GM12878 (cell line): ENCODE measurements at regions not wholly inside any gene's neighbourhood (a gene's known extent, or its start where the extent isn't known, plus 50 kb on each side); places are given as distances from the start of the nearest gene placed in this dataset.

Experiments
- EED ChIP-seq: sonication (generic); IDR thresholded peaks from 2 replicates; pipeline ENCODE4 v1.6.1; 2016; ENCODE audit warnings: antibody characterized with exemption, low read depth
- SMC3 ChIP-seq: IDR thresholded peaks from 2 replicates; pipeline ENCODE4 v1.6.1; 2011; ENCODE audit warnings: low read length, improper control_type of control experiment, borderline replicate concordance
- SREBF1 ChIP-seq: IDR thresholded peaks from 2 replicates; pipeline ENCODE4 v1.6.1; 2012; ENCODE audit warnings: mild to moderate bottlenecking, low read length
- ZNF274 ChIP-seq: IDR thresholded peaks from one replicate; pipeline ENCODE4 v1.8.0; 2011; ENCODE audit not compliant: insufficient read length, insufficient read depth
- TF ChIP-seq, protein P1 (sequence below), 3 experiments: IDR thresholded peaks in 2 of 3; conservative IDR thresholded peaks in 1 of 3; 2 replicates each; pipeline ENCODE4 v1.5.1; 2011; ENCODE audit warnings: low read depth in 3 of 3, low read length in 3 of 3, mild to moderate bottlenecking in 3 of 3, control low read depth in 2 of 3, moderate library complexity in 2 of 3, inconsistent platforms in 1 of 3, mixed read lengths in 1 of 3; ENCODE audit not compliant: control insufficient read depth in 2 of 3, insufficient read depth in 1 of 3; ENCODE audit errors: extremely low read depth in 1 of 3
- TF ChIP-seq, protein P2 (sequence below): fragments of 150-350 bp; IDR thresholded peaks from 2 replicates; pipeline ENCODE4 v1.6.1; 2016; ENCODE audit warnings: low read depth, low read length

DNA sequence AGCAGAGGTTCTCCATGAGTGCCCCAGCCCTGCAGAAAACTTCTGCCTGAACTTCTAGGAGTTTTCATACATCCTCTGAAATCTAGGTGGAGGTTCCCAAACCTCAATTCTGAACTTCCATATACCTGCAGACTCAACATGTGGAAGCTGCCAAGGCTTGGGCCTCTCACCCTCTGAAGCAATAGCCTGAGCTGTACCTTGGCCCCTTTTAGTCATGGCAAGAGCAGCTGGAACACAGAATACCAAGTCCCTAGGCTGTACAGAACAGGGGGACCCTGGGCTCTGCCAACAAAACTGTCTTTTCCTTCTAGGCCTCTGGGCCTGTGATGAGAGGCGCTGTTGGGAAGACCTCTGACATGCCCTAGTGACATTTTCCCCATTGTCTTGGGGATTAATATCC lies 494.3 kb upstream of the FOXG1 start:
- TF ChIP-seq SMC3 (no peak), EED (no peak), SREBF1 (no peak), ZNF274 (no peak)
- TF ChIP-seq, protein P1, sequence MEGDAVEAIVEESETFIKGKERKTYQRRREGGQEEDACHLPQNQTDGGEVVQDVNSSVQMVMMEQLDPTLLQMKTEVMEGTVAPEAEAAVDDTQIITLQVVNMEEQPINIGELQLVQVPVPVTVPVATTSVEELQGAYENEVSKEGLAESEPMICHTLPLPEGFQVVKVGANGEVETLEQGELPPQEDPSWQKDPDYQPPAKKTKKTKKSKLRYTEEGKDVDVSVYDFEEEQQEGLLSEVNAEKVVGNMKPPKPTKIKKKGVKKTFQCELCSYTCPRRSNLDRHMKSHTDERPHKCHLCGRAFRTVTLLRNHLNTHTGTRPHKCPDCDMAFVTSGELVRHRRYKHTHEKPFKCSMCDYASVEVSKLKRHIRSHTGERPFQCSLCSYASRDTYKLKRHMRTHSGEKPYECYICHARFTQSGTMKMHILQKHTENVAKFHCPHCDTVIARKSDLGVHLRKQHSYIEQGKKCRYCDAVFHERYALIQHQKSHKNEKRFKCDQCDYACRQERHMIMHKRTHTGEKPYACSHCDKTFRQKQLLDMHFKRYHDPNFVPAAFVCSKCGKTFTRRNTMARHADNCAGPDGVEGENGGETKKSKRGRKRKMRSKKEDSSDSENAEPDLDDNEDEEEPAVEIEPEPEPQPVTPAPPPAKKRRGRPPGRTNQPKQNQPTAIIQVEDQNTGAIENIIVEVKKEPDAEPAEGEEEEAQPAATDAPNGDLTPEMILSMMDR (IDR thresholded peaks at IDR 0.05 in 2 of 3, conservative IDR thresholded peaks at IDR 0.05 in 1 of 3; ENCODE audit: control insufficient read depth in 2 of 3, extremely low read depth in 1 of 3, insufficient read depth in 1 of 3, low read depth in 3 of 3, low read length in 3 of 3): no peak
- TF ChIP-seq, protein P2, sequence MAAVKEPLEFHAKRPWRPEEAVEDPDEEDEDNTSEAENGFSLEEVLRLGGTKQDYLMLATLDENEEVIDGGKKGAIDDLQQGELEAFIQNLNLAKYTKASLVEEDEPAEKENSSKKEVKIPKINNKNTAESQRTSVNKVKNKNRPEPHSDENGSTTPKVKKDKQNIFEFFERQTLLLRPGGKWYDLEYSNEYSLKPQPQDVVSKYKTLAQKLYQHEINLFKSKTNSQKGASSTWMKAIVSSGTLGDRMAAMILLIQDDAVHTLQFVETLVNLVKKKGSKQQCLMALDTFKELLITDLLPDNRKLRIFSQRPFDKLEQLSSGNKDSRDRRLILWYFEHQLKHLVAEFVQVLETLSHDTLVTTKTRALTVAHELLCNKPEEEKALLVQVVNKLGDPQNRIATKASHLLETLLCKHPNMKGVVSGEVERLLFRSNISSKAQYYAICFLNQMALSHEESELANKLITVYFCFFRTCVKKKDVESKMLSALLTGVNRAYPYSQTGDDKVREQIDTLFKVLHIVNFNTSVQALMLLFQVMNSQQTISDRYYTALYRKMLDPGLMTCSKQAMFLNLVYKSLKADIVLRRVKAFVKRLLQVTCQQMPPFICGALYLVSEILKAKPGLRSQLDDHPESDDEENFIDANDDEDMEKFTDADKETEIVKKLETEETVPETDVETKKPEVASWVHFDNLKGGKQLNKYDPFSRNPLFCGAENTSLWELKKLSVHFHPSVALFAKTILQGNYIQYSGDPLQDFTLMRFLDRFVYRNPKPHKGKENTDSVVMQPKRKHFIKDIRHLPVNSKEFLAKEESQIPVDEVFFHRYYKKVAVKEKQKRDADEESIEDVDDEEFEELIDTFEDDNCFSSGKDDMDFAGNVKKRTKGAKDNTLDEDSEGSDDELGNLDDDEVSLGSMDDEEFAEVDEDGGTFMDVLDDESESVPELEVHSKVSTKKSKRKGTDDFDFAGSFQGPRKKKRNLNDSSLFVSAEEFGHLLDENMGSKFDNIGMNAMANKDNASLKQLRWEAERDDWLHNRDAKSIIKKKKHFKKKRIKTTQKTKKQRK: no peak
